ENCODE measurements at regions not wholly inside any gene's neighbourhood (a gene's known extent, or its start where the extent isn't known, plus 50 kb on each side); places are given as distances from the start of the nearest gene placed in this dataset.
A peak's percentile ranks its signal among the peaks of the same experiment; 100 is the strongest.
"Not testable (repeated sequence)": the region's sequence is repeated elsewhere in the genome, so short reads cannot be mapped to it uniquely, and the experiment has no call there.

- POLR2A ChIA-PET: no interaction called here
- TF ChIP-seq SIN3A (IDR thresholded peaks at IDR 0.05; ENCODE audit: low read depth): no peak
- no peak for TF ChIP-seq SP1 (IDR thresholded peaks at IDR 0.05; ENCODE audit: low read depth)
- TF ChIP-seq, protein P1, sequence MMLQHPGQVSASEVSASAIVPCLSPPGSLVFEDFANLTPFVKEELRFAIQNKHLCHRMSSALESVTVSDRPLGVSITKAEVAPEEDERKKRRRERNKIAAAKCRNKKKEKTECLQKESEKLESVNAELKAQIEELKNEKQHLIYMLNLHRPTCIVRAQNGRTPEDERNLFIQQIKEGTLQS (IDR thresholded peaks at IDR 0.05): no peak
- no peaks in the 10 kb centered on the region for H4K20me1 ChIP-seq (ENCODE audit: insufficient read depth)
- CTCF ChIA-PET: no interaction called here
- H3K27me3 ChIP-seq (ENCODE audit: insufficient read depth, low read length): 0 out of 2 replicates have a peak, but pooled peaks cover 3% of the 10 kb centered on the region
- RAD21 ChIA-PET (ENCODE audit: low non-redundant PET in 1 of 2, low total read pairs in 2 of 2, uncharacterized antibody in 2 of 2, unreplicated experiment in 2 of 2): no interaction called here
- H3K9ac ChIP-seq (ENCODE audit: low read length): no peak overlapping the region
- H3K9me2 ChIP-seq (ENCODE audit: insufficient read depth): no peaks in the 10 kb centered on the region
- BruUV-seq (replicated peaks): no TSS peak
- no peak overlapping the region for H3K27ac ChIP-seq (ENCODE audit: low read depth, low read length)
- ATAC-seq (no peak), DNase-seq (ENCODE audit: low read depth, low spot score) (no peak)
- intact Hi-C loops (cut with micrococcal nuclease): no loop called here
- no peaks in the 10 kb centered on the region for H3K9me3 ChIP-seq (ENCODE audit: control insufficient read depth in 1 of 2, insufficient read depth in 1 of 2, low read depth in 1 of 2, low read length in 2 of 2)
- no peak overlapping the region for H3K4me3 ChIP-seq (replicated peaks in 1 of 2; ENCODE audit: low read depth in 1 of 2, low read length in 2 of 2)
- H3K79me2 ChIP-seq (ENCODE audit: insufficient read depth, low read length): no peaks in the 10 kb centered on the region
- no peak overlapping the region for H3K4me2 ChIP-seq (ENCODE audit: low read length)
- H3K36me3 ChIP-seq (ENCODE audit: control insufficient read depth in 1 of 2, insufficient read depth in 2 of 2, low read length in 2 of 2): no peaks in the 10 kb centered on the region
- H3K4me1 ChIP-seq (ENCODE audit: control insufficient read depth in 1 of 2, insufficient read depth in 2 of 2, low read length in 2 of 2): peaks cover 4% of the 10 kb centered on the region in 2 experiments; a peak in 1 of 4 replicates
- H2AFZ ChIP-seq (ENCODE audit: low read depth, low read length, poor library complexity, severe bottlenecking): no peak overlapping the region
Observed at GRCh38 chr6:48541649-48542048, 430.7 kb upstream of the PTCHD4 start.

DNA sequence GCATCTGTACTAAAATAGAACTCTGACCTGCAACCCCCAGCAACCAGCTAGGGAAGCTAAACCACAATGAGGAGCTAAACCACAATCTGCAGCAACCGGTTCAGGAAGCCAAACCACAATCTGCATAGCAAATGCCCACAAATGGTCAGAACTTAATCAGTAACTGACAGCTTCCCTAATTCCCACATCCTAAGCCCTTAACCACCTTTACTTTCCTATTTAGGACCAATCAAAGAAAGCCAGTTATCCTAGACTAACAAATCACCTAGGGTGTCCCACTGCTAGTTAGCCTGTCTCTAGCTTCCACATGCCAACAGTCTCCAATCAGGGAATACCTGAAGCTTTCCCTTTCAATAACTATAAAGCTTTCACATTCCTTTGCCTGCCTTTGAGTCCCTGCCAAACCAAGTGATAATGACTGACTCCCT lies 424.6 kb upstream of the PTCHD4 start:
- H3K4me1 ChIP-seq (ENCODE audit: control insufficient read depth in 1 of 2, insufficient read depth in 2 of 2, low read length in 2 of 2): peaks cover 4 to 6% of the 10 kb centered on the region in 2 experiments; a peak in 3 of 4 replicates
- BruUV-seq (replicated peaks): no TSS peak
- intact Hi-C loops (cut with micrococcal nuclease): no loop called here
- ATAC-seq: peak; percentile 59
- no peak overlapping the region for H3K4me3 ChIP-seq (replicated peaks in 1 of 2; ENCODE audit: low read depth in 1 of 2, low read length in 2 of 2)
- no peaks in the 10 kb centered on the region for H3K36me3 ChIP-seq (ENCODE audit: control insufficient read depth in 1 of 2, insufficient read depth in 2 of 2, low read length in 2 of 2)
- ChIA-PET RAD21 (ENCODE audit: low non-redundant PET in 1 of 2, low total read pairs in 2 of 2, uncharacterized antibody in 2 of 2, unreplicated experiment in 2 of 2) (no interaction called here), POLR2A (no interaction called here), CTCF (no interaction called here)
- no peak overlapping the region for H3K27ac ChIP-seq (ENCODE audit: low read depth, low read length)
- no peak overlapping the region for H3K9ac ChIP-seq (ENCODE audit: low read length)
- H4K20me1 ChIP-seq (ENCODE audit: insufficient read depth): no peaks in the 10 kb centered on the region
- 0 out of 2 replicates have a peak, but pooled peaks cover 3% of the 10 kb centered on the region for H3K27me3 ChIP-seq (ENCODE audit: insufficient read depth, low read length)
- no peak overlapping the region for H3K4me2 ChIP-seq (ENCODE audit: low read length)
- H3K79me2 ChIP-seq (ENCODE audit: insufficient read depth, low read length): no peaks in the 10 kb centered on the region
- DNase-seq (ENCODE audit: low read depth, low spot score): no peak
- TF ChIP-seq YY1 (IDR thresholded peaks at IDR 0.05; ENCODE audit: extremely low read depth, insufficient replicate concordance, low read depth, low read length) (no peak), SRF (IDR thresholded peaks at IDR 0.05; ENCODE audit: low read depth) (no peak), POLR2A (IDR thresholded peaks at IDR 0.05; ENCODE audit: borderline replicate concordance, extremely low read depth, insufficient read depth, insufficient read length) (no peak), TCF7L2 (IDR thresholded peaks at IDR 0.05; ENCODE audit: borderline replicate concordance, extremely low read depth, insufficient read depth, insufficient read length) (no peak), CEBPB (IDR thresholded peaks at IDR 0.05; ENCODE audit: low read depth) (no peak), CBX3 (IDR thresholded peaks at IDR 0.05; ENCODE audit: low read depth) (no peak), EGR1 (IDR thresholded peaks at IDR 0.05; ENCODE audit: low read depth) (no peak), ELF1 (IDR thresholded peaks at IDR 0.05; ENCODE audit: borderline replicate concordance, low read depth) (no peak)
- TF ChIP-seq, protein P1 (IDR thresholded peaks at IDR 0.05): no peak
- TF ChIP-seq, protein P2, sequence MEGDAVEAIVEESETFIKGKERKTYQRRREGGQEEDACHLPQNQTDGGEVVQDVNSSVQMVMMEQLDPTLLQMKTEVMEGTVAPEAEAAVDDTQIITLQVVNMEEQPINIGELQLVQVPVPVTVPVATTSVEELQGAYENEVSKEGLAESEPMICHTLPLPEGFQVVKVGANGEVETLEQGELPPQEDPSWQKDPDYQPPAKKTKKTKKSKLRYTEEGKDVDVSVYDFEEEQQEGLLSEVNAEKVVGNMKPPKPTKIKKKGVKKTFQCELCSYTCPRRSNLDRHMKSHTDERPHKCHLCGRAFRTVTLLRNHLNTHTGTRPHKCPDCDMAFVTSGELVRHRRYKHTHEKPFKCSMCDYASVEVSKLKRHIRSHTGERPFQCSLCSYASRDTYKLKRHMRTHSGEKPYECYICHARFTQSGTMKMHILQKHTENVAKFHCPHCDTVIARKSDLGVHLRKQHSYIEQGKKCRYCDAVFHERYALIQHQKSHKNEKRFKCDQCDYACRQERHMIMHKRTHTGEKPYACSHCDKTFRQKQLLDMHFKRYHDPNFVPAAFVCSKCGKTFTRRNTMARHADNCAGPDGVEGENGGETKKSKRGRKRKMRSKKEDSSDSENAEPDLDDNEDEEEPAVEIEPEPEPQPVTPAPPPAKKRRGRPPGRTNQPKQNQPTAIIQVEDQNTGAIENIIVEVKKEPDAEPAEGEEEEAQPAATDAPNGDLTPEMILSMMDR (IDR thresholded peaks at IDR 0.05 in 2 of 3, conservative IDR thresholded peaks at IDR 0.05 in 1 of 3; ENCODE audit: borderline replicate concordance in 1 of 3, insufficient read depth in 1 of 3, low read depth in 2 of 3, low read length in 2 of 3): no peak
- no peaks in the 10 kb centered on the region for H3K9me2 ChIP-seq (ENCODE audit: insufficient read depth)
- H2AFZ ChIP-seq (ENCODE audit: low read depth, low read length, poor library complexity, severe bottlenecking): no peak overlapping the region
- no peaks in the 10 kb centered on the region for H3K9me3 ChIP-seq (ENCODE audit: control insufficient read depth in 1 of 2, insufficient read depth in 1 of 2, low read depth in 1 of 2, low read length in 2 of 2)

DNA sequence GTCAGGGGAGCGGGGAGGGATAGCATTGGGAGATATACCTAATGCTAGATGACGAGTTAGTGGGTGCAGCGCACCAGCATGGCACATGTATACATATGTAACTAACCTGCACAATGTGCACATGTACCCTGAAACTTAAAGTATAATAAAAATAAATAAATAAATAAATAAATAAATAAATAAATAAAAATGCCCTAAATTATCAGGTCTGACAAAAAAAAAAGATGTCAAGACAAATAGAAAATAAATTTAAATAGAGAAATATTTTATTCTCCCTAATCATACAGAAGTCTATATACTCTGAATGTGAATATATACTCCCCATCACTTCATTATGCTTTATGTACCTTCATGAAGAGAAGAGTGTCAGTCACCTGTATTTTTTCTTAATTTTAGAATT lies 420.0 kb upstream of the PTCHD4 start:
- POLR2A ChIA-PET; intact Hi-C loops (cut with micrococcal nuclease); H3K27ac ChIP-seq (ENCODE audit: low read depth, low read length); H4K20me1 ChIP-seq (ENCODE audit: insufficient read depth); H3K9me2 ChIP-seq (ENCODE audit: insufficient read depth); H3K79me2 ChIP-seq (ENCODE audit: insufficient read depth, low read length); H3K4me3 ChIP-seq (replicated peaks in 1 of 2; ENCODE audit: low read depth in 1 of 2, low read length in 2 of 2); RAD21 ChIA-PET (ENCODE audit: low non-redundant PET in 1 of 2, low total read pairs in 2 of 2, uncharacterized antibody in 2 of 2, unreplicated experiment in 2 of 2); H3K4me2 ChIP-seq (ENCODE audit: low read length); H3K9me3 ChIP-seq (ENCODE audit: control insufficient read depth in 1 of 2, insufficient read depth in 1 of 2, low read depth in 1 of 2, low read length in 2 of 2); BruUV-seq (replicated peaks); ATAC-seq; H2AFZ ChIP-seq (ENCODE audit: low read depth, low read length, poor library complexity, severe bottlenecking); H3K9ac ChIP-seq (ENCODE audit: low read length); H3K27me3 ChIP-seq (ENCODE audit: insufficient read depth, low read length); H3K36me3 ChIP-seq (ENCODE audit: control insufficient read depth in 1 of 2, insufficient read depth in 2 of 2, low read length in 2 of 2); DNase-seq (ENCODE audit: low read depth, low spot score); CTCF ChIA-PET; H3K4me1 ChIP-seq (ENCODE audit: control insufficient read depth in 1 of 2, insufficient read depth in 2 of 2, low read length in 2 of 2): not testable (repeated sequence)
